Left lobe of liver (tissue), 2 donors: ENCODE measurements at regions not wholly inside any gene's neighbourhood (a gene's known extent, or its start where the extent isn't known, plus 50 kb on each side); places are given as distances from the start of the nearest gene placed in this dataset.
"Not testable (repeated sequence)": the region's sequence is repeated elsewhere in the genome, so short reads cannot be mapped to it uniquely, and the experiment has no call there.

Experiments
- ATAC-seq: fragments of 200-7000 bp; cut with Tn5 transposase; one replicate; pipeline ENCODE4 v1.9.1; 2020; ENCODE audit warnings: mild to moderate bottlenecking, moderate library complexity
- DNase-seq: peaks from one replicate; pipeline ENCODE4 v3.0.0-alpha.2; 2020; ENCODE audit warnings: low spot score
- donor health status: DM: no; HTN: no; CAD: no; lungs with moderate emphysema.
- donor health status: DM: no; HTN: yes; CAD: no.

GRCh38 chr11:24400059-24400665 lies 96.7 kb upstream of the LUZP2 start:
- ATAC-seq (no peak), DNase-seq (no peak)

DNA sequence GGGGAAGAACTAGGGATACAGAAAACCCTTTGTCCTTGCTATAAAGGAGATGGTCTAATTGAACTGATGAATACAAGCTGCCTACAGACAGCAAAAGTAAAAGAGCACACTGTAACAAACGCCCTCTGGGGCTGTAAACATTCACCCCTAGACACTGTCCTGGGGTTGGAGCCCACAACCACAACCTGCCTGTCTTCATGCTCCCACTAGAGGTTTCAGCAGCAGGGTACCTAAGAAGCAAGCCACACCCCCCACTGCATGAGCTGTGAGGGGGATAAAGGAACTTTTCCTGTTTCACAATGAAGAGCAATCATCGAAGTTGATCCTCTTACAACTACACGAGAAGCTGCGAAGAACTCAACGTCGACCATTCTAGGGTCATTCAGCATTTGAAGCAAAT lies 90.5 kb upstream of the LUZP2 start:
- ATAC-seq (no peak), DNase-seq (no peak)

- ATAC-seq, result no peak
- DNase-seq, result no peak
These were observed 89.9 kb upstream of the LUZP2 start for GRCh38 chr11:24406980-24407379.

GRCh38 chr11:24407733-24408132 lies 89.1 kb upstream of the LUZP2 start:
- DNase-seq, result no peak
- ATAC-seq, result no peak

DNA sequence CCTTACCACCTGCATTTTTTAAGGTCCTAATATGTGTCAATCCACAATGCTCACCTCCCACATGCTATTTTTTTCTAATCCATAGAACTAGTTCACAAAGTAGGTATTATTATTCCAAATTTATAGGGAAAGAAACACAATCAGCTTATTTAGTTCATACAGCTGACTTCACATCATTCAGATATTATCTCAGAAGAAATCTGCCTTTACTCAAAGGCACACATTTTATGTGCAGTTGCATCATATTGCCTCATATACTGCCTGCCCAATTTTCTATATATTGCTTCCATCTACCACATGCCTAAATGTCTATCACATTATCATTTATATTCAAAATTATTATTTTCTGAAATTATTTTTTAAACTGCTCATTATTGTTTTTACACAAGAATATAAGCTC lies 88.7 kb upstream of the LUZP2 start:
- DNase-seq (no peak), ATAC-seq (no peak)

GRCh38 chr11:24411791-24412190 lies 85.1 kb upstream of the LUZP2 start:
- ATAC-seq (no peak), DNase-seq (no peak)

DNA sequence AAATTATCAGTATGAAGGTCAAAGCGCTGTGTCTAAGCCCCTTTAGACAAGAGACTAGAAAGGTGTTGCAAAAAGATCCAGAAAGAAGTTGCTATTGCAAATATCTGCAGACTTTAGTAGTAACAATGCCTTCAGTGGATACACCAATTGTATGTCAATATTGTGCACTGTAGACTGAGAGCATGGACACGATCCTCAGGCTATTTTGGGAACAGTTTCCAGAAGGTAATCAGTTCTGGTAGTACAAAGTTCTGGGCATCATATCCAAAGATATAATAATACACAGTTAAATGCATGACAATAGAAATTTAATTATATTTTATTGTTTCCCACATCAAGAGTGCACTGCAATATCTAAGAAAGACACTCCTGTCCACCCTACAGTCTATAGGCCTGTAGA lies 84.1 kb upstream of the LUZP2 start:
- ATAC-seq (no peak), DNase-seq (no peak)

- DNase-seq (no peak), ATAC-seq (no peak)
These were observed 83.5 kb upstream of the LUZP2 start for GRCh38 chr11:24413391-24413790.

GRCh38 chr11:24415955-24416636 lies 80.8 kb upstream of the LUZP2 start:
- ATAC-seq, DNase-seq: not testable (repeated sequence)

GRCh38 chr11:24421766-24422165 lies 75.1 kb upstream of the LUZP2 start:
- DNase-seq (no peak), ATAC-seq (no peak)

GRCh38 chr11:24422376-24422775 lies 74.5 kb upstream of the LUZP2 start:
- ATAC-seq, result no peak
- no peak for DNase-seq

DNA sequence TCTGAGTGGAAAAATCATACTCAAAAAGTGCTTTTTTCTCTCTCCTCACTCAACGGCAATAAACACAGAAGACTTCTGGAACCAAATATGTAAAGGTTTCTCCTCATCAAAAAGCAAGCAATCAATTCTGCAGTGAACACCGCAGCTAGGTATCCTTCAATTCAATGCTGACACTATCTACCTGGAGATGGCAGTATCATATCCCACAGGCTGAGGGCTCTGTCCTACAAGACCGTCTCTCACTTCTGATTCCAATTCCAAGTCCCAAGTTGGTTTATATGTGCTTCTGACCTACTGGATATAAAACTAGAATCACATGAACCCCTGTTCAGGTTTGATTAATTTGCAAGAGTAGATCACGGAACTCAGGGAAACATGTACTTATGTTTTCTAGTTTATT lies 59.7 kb upstream of the LUZP2 start:
- no peak for DNase-seq
- no peak for ATAC-seq
